ENCODE measurements at regions not wholly inside any gene's neighbourhood (a gene's known extent, or its start where the extent isn't known, plus 50 kb on each side); places are given as distances from the start of the nearest gene placed in this dataset.

GRCh38 chr14:71574976-71575375, 357.3 kb upstream of the RGS6 start:
- Histone ChIP-seq H3K4me3 (ENCODE audit: low read length) (no peak overlapping the region), H3K4me1 (ENCODE audit: control insufficient read depth, insufficient read depth, low read length) (peaks cover 1% of the 10 kb centered on the region), H3K9me3 (ENCODE audit: control insufficient read depth, insufficient read depth, low read length) (no peaks in the 10 kb centered on the region), H3K27ac (ENCODE audit: low read length) (no peak overlapping the region), H3K27me3 (ENCODE audit: control insufficient read depth, insufficient read depth, low read length) (no peaks in the 10 kb centered on the region), H3K36me3 (ENCODE audit: control insufficient read depth, insufficient read depth, low read length) (no peaks in the 10 kb centered on the region)
- DNase-seq (ENCODE audit: low read depth, low spot score) = no peak
- WGBS (ENCODE audit: insufficient coverage, insufficient read length) = no CpG with 5 or more reads among the region's 2 CpGs

- Histone ChIP-seq H3K4me3 (ENCODE audit: low read length) (no peak overlapping the region), H3K9me3 (ENCODE audit: control insufficient read depth, insufficient read depth, low read length) (no peaks in the 10 kb centered on the region), H3K27me3 (ENCODE audit: control insufficient read depth, insufficient read depth, low read length) (no peaks in the 10 kb centered on the region), H3K4me1 (ENCODE audit: control insufficient read depth, insufficient read depth, low read length) (peaks cover 4% of the 10 kb centered on the region), H3K27ac (ENCODE audit: low read length) (no peak overlapping the region), H3K36me3 (ENCODE audit: control insufficient read depth, insufficient read depth, low read length) (no peaks in the 10 kb centered on the region)
- WGBS (ENCODE audit: insufficient coverage, insufficient read length) = no CpG with 5 or more reads among the region's 2 CpGs
- no peak for DNase-seq (ENCODE audit: low read depth, low spot score)
These were observed 355.8 kb upstream of the RGS6 start for GRCh38 chr14:71576472-71576871.

GRCh38 chr14:71579331-71579730, 352.9 kb upstream of the RGS6 start:
- Histone ChIP-seq H3K4me3 (ENCODE audit: low read length) (no peak overlapping the region), H3K4me1 (ENCODE audit: control insufficient read depth, insufficient read depth, low read length) (peaks cover 3% of the 10 kb centered on the region; the same call in 1 of the 2 replicates), H3K9me3 (ENCODE audit: control insufficient read depth, insufficient read depth, low read length) (no peaks in the 10 kb centered on the region), H3K27me3 (ENCODE audit: control insufficient read depth, insufficient read depth, low read length) (no peaks in the 10 kb centered on the region), H3K27ac (ENCODE audit: low read length) (no peak overlapping the region), H3K36me3 (ENCODE audit: control insufficient read depth, insufficient read depth, low read length) (no peaks in the 10 kb centered on the region)
- no peak for DNase-seq (ENCODE audit: low read depth, low spot score)
- no CpG with 5 or more reads among the region's 3 CpGs for WGBS (ENCODE audit: insufficient coverage, insufficient read length)

- no peak overlapping the region for H3K4me3 ChIP-seq (ENCODE audit: low read length)
- WGBS (ENCODE audit: insufficient coverage, insufficient read length) = no CpG with 5 or more reads among the region's 1 CpG
- H3K27me3 ChIP-seq (ENCODE audit: control insufficient read depth, insufficient read depth, low read length) = no peaks in the 10 kb centered on the region
- no peaks in the 10 kb centered on the region for H3K36me3 ChIP-seq (ENCODE audit: control insufficient read depth, insufficient read depth, low read length)
- DNase-seq (ENCODE audit: low read depth, low spot score) = no peak
- no peak overlapping the region for H3K27ac ChIP-seq (ENCODE audit: low read length)
- H3K9me3 ChIP-seq (ENCODE audit: control insufficient read depth, insufficient read depth, low read length) = no peaks in the 10 kb centered on the region
- H3K4me1 ChIP-seq (ENCODE audit: control insufficient read depth, insufficient read depth, low read length) = peaks cover 3% of the 10 kb centered on the region; the same call in 1 of the 2 replicates
These were observed 349.5 kb upstream of the RGS6 start for GRCh38 chr14:71582705-71583104.

- no CpG with 5 or more reads among the region's 2 CpGs for WGBS (ENCODE audit: insufficient coverage, insufficient read length)
- no peak for DNase-seq (ENCODE audit: low read depth, low spot score)
- Histone ChIP-seq H3K4me3 (ENCODE audit: low read length) (no peak overlapping the region), H3K36me3 (ENCODE audit: control insufficient read depth, insufficient read depth, low read length) (no peaks in the 10 kb centered on the region), H3K27me3 (ENCODE audit: control insufficient read depth, insufficient read depth, low read length) (no peaks in the 10 kb centered on the region), H3K4me1 (ENCODE audit: control insufficient read depth, insufficient read depth, low read length) (peaks cover 3% of the 10 kb centered on the region; the same call in 1 of the 2 replicates), H3K9me3 (ENCODE audit: control insufficient read depth, insufficient read depth, low read length) (no peaks in the 10 kb centered on the region), H3K27ac (ENCODE audit: low read length) (no peak overlapping the region)
These were observed 349.0 kb upstream of the RGS6 start for GRCh38 chr14:71583194-71583593.

GRCh38 chr14:71583705-71584104, 348.5 kb upstream of the RGS6 start:
- H3K4me1 ChIP-seq (ENCODE audit: control insufficient read depth, insufficient read depth, low read length) = peaks cover 3% of the 10 kb centered on the region; the same call in 1 of the 2 replicates
- no peak for DNase-seq (ENCODE audit: low read depth, low spot score)
- H3K27ac ChIP-seq (ENCODE audit: low read length) = no peak overlapping the region

GRCh38 chr14:71585361-71585760, 346.9 kb upstream of the RGS6 start:
- Histone ChIP-seq H3K36me3 (ENCODE audit: control insufficient read depth, insufficient read depth, low read length) (no peaks in the 10 kb centered on the region), H3K27me3 (ENCODE audit: control insufficient read depth, insufficient read depth, low read length) (no peaks in the 10 kb centered on the region), H3K27ac (ENCODE audit: low read length) (no peak overlapping the region), H3K9me3 (ENCODE audit: control insufficient read depth, insufficient read depth, low read length) (no peaks in the 10 kb centered on the region), H3K4me1 (ENCODE audit: control insufficient read depth, insufficient read depth, low read length) (0 out of 2 replicates have a peak, but pooled peaks cover 1% of the 10 kb centered on the region), H3K4me3 (ENCODE audit: low read length) (no peak overlapping the region)
- DNase-seq (ENCODE audit: low read depth, low spot score) = no peak

More at GRCh38 chr14:71583705-71584104, 348.5 kb upstream of the RGS6 start:
- H3K36me3 ChIP-seq (ENCODE audit: control insufficient read depth, insufficient read depth, low read length) = no peaks in the 10 kb centered on the region
- no peaks in the 10 kb centered on the region for H3K27me3 ChIP-seq (ENCODE audit: control insufficient read depth, insufficient read depth, low read length)
- H3K4me3 ChIP-seq (ENCODE audit: low read length) = no peak overlapping the region
- no peaks in the 10 kb centered on the region for H3K9me3 ChIP-seq (ENCODE audit: control insufficient read depth, insufficient read depth, low read length)

GRCh38 chr14:71586131-71586897, 345.9 kb upstream of the RGS6 start:
- no peak overlapping the region for H3K27ac ChIP-seq (ENCODE audit: low read length)
- H3K36me3 ChIP-seq (ENCODE audit: control insufficient read depth, insufficient read depth, low read length) = no peaks in the 10 kb centered on the region
- no peaks in the 10 kb centered on the region for H3K9me3 ChIP-seq (ENCODE audit: control insufficient read depth, insufficient read depth, low read length)
- H3K4me1 ChIP-seq (ENCODE audit: control insufficient read depth, insufficient read depth, low read length) = 0 out of 2 replicates have a peak, but pooled peaks cover 1% of the 10 kb centered on the region
- no peak for DNase-seq (ENCODE audit: low read depth, low spot score)
- no peaks in the 10 kb centered on the region for H3K27me3 ChIP-seq (ENCODE audit: control insufficient read depth, insufficient read depth, low read length)
- no CpG with 5 or more reads among the region's 14 CpGs for WGBS (ENCODE audit: insufficient coverage, insufficient read length)
- no peak overlapping the region for H3K4me3 ChIP-seq (ENCODE audit: low read length)

GRCh38 chr14:71588028-71588427, 344.2 kb upstream of the RGS6 start:
- DNase-seq (ENCODE audit: low read depth, low spot score) = no peak
- H3K4me3 ChIP-seq (ENCODE audit: low read length) = no peak overlapping the region
- H3K27me3 ChIP-seq (ENCODE audit: control insufficient read depth, insufficient read depth, low read length) = no peaks in the 10 kb centered on the region
- H3K4me1 ChIP-seq (ENCODE audit: control insufficient read depth, insufficient read depth, low read length) = 0 out of 2 replicates have a peak, but pooled peaks cover 1% of the 10 kb centered on the region
- no CpG with 5 or more reads among the region's 9 CpGs for WGBS (ENCODE audit: insufficient coverage, insufficient read length)
- no peaks in the 10 kb centered on the region for H3K9me3 ChIP-seq (ENCODE audit: control insufficient read depth, insufficient read depth, low read length)
- H3K36me3 ChIP-seq (ENCODE audit: control insufficient read depth, insufficient read depth, low read length) = no peaks in the 10 kb centered on the region
- no peak overlapping the region for H3K27ac ChIP-seq (ENCODE audit: low read length)

GRCh38 chr14:71588576-71589215, 343.5 kb upstream of the RGS6 start:
- no CpG with 5 or more reads among the region's 10 CpGs for WGBS (ENCODE audit: insufficient coverage, insufficient read length)
- Histone ChIP-seq H3K27me3 (ENCODE audit: control insufficient read depth, insufficient read depth, low read length) (no peaks in the 10 kb centered on the region), H3K9me3 (ENCODE audit: control insufficient read depth, insufficient read depth, low read length) (no peaks in the 10 kb centered on the region), H3K4me1 (ENCODE audit: control insufficient read depth, insufficient read depth, low read length) (0 out of 2 replicates have a peak, but pooled peaks cover 1% of the 10 kb centered on the region), H3K36me3 (ENCODE audit: control insufficient read depth, insufficient read depth, low read length) (no peaks in the 10 kb centered on the region), H3K27ac (ENCODE audit: low read length) (no peak overlapping the region), H3K4me3 (ENCODE audit: low read length) (no peak overlapping the region)
- DNase-seq (ENCODE audit: low read depth, low spot score) = no peak
